ENCODE measurements at regions not wholly inside any gene's neighbourhood (a gene's known extent, or its start where the extent isn't known, plus 50 kb on each side); places are given as distances from the start of the nearest gene placed in this dataset.
A peak's percentile ranks its signal among the peaks of the same experiment; 100 is the strongest.
"Not testable (repeated sequence)": the region's sequence is repeated elsewhere in the genome, so short reads cannot be mapped to it uniquely, and the experiment has no call there.

GRCh38 chr6:10177704-10178103 lies 237.2 kb downstream of the TFAP2A start:
- peak; percentile 0 for DNase-seq

- DNase-seq = no peak
Measured at GRCh38 chr6:10175362-10175761, 239.5 kb downstream of the TFAP2A start.

GRCh38 chr6:10174761-10175160 lies 240.1 kb downstream of the TFAP2A start:
- no peak for DNase-seq

- DNase-seq = no peak
Measured at GRCh38 chr6:10174056-10174455, 240.8 kb downstream of the TFAP2A start.

- DNase-seq = not testable (repeated sequence)
Measured at GRCh38 chr6:10171706-10172105, 243.2 kb downstream of the TFAP2A start.

- no peak for DNase-seq
Measured at GRCh38 chr6:10170816-10171215, 244.1 kb downstream of the TFAP2A start.

GRCh38 chr6:10166031-10166430 lies 248.8 kb downstream of the TFAP2A start:
- no peak for DNase-seq

- DNase-seq = no peak
Measured at GRCh38 chr6:10163203-10163962, 251.5 kb downstream of the TFAP2A start.

GRCh38 chr6:10156875-10157274 lies 258.0 kb downstream of the TFAP2A start:
- DNase-seq = no peak

- DNase-seq = no peak
Measured at GRCh38 chr6:10154251-10154650, 260.6 kb downstream of the TFAP2A start.

GRCh38 chr6:10151144-10151915 lies 263.5 kb downstream of the TFAP2A start:
- DNase-seq = peak; percentile 77

GRCh38 chr6:10149603-10150002 lies 265.3 kb downstream of the TFAP2A start:
- DNase-seq = no peak

- DNase-seq = peak; percentile 27
Measured at GRCh38 chr6:10146715-10147451, 268.0 kb downstream of the TFAP2A start.

- no peak for DNase-seq
Measured at GRCh38 chr6:10144772-10145171, 270.1 kb downstream of the TFAP2A start.

GRCh38 chr6:10141746-10142443 lies 273.0 kb downstream of the TFAP2A start:
- DNase-seq = no peak

GRCh38 chr6:10140824-10141223 lies 274.1 kb downstream of the TFAP2A start:
- no peak for DNase-seq

GRCh38 chr6:10140136-10140535 lies 274.7 kb downstream of the TFAP2A start:
- DNase-seq = no peak

GRCh38 chr6:10138917-10139316 lies 276.0 kb downstream of the TFAP2A start:
- peak; percentile 21 for DNase-seq

GRCh38 chr6:10136636-10137035 lies 278.2 kb downstream of the TFAP2A start:
- DNase-seq = no peak

GRCh38 chr6:10134185-10134584 lies 280.7 kb downstream of the TFAP2A start:
- DNase-seq = not testable (repeated sequence)

GRCh38 chr6:10128721-10129120 lies 286.2 kb downstream of the TFAP2A start:
- no peak for DNase-seq

- no peak for DNase-seq
Measured at GRCh38 chr6:10122164-10122563, 292.7 kb downstream of the TFAP2A start.

Measured in fibroblast of skin of back (primary cell).